Left cardiac atrium (tissue), 4 donors: ENCODE measurements at regions not wholly inside any gene's neighbourhood (a gene's known extent, or its start where the extent isn't known, plus 50 kb on each side); places are given as distances from the start of the nearest gene placed in this dataset.
"Not testable (repeated sequence)": the region's sequence is repeated elsewhere in the genome, so short reads cannot be mapped to it uniquely, and the experiment has no call there.

Experiments
- ATAC-seq, 2 donors: fragments of 200-7000 bp; cut with Tn5 transposase; one replicate each; pipeline ENCODE4 v1.9.1; 2020; ENCODE audit warnings: mild to moderate bottlenecking in 2 of 2, moderate library complexity in 2 of 2
- DNase-seq: peaks from one replicate; pipeline ENCODE4 v3.0.0-alpha.2; 2020
- intact Hi-C, 2 donors: fragments of 100-400 bp; cut with DNase I; formaldehyde crosslinking; loops; one replicate each; pipeline versions ENCODE4 v1.14.1 to v1.15.1; 2022 to 2023
- donor health status: DM: no; HTN: yes; CAD: no.
- donor health status: DM: no; HTN: yes; CAD: no; lungs with severe emphysema.
- donor health status: DM: yes; HTN: yes; CAD: no.
- donor health status: Dilated cardiomyopathy.

- intact Hi-C loops, DNase-seq, ATAC-seq: not testable (repeated sequence)
Observed at GRCh38 chr9:42502620-42503264, 319.3 kb downstream of the SPATA31A6 start.

GRCh38 chr9:42508111-42508510 lies 324.7 kb downstream of the SPATA31A6 start:
- ATAC-seq, intact Hi-C loops: not testable (repeated sequence)

GRCh38 chr9:42513535-42513934 lies 330.1 kb downstream of the SPATA31A6 start:
- ATAC-seq, intact Hi-C loops, DNase-seq: not testable (repeated sequence)

More at GRCh38 chr9:42508111-42508510, 324.7 kb downstream of the SPATA31A6 start:
- not testable (repeated sequence) for DNase-seq

GRCh38 chr9:42534325-42534983 lies 351.0 kb downstream of the SPATA31A6 start:
- intact Hi-C loops, ATAC-seq, DNase-seq: not testable (repeated sequence)

GRCh38 chr9:42534984-42535325 lies 351.5 kb downstream of the SPATA31A6 start:
- DNase-seq (peak; percentile 15), ATAC-seq (peak in 1 of 2 donors; percentile 47)
- intact Hi-C loops, result not testable (repeated sequence)

GRCh38 chr9:42550789-42551357 lies 367.4 kb downstream of the SPATA31A6 start:
- intact Hi-C loops, DNase-seq: not testable (repeated sequence)

GRCh38 chr9:42568530-42568929 lies 385.1 kb downstream of the SPATA31A6 start:
- ATAC-seq, intact Hi-C loops: not testable (repeated sequence)
- peak; percentile 70 for DNase-seq

More at GRCh38 chr9:42550789-42551357, 367.4 kb downstream of the SPATA31A6 start:
- ATAC-seq, result peak; percentile 61 to 63

- intact Hi-C loops, ATAC-seq, DNase-seq: not testable (repeated sequence)
Observed at GRCh38 chr9:42568942-42569556, 385.6 kb downstream of the SPATA31A6 start.

GRCh38 chr9:42577851-42578250 lies 394.4 kb downstream of the SPATA31A6 start:
- intact Hi-C loops, ATAC-seq, DNase-seq: not testable (repeated sequence)
